GM19467 (cell line): ENCODE measurements at regions not wholly inside any gene's neighbourhood (a gene's known extent, or its start where the extent isn't known, plus 50 kb on each side); places are given as distances from the start of the nearest gene placed in this dataset.
A peak's percentile ranks its signal among the peaks of the same experiment; 100 is the strongest.
"Not testable (repeated sequence)": the region's sequence is repeated elsewhere in the genome, so short reads cannot be mapped to it uniquely, and the experiment has no call there.

Experiments used
- ATAC-seq: cut with Tn5 transposase; IDR thresholded peaks from one replicate; pipeline ENCODE4 v1.9.1; 2021; ENCODE audit warnings: mild to moderate bottlenecking, moderate library complexity; ENCODE audit not compliant: unreplicated experiment

- no peak for ATAC-seq
Measured at GRCh38 chr2:183456177-183456576, 331.9 kb downstream of the NUP35 start.

GRCh38 chr2:183458460-183458859 is 334.2 kb downstream of the NUP35 start:
- ATAC-seq: no peak

- ATAC-seq: no peak
Measured at GRCh38 chr2:183459466-183459865, 335.2 kb downstream of the NUP35 start.

GRCh38 chr2:183463821-183464220 is 339.6 kb downstream of the NUP35 start:
- no peak for ATAC-seq

GRCh38 chr2:183465048-183465447 is 340.8 kb downstream of the NUP35 start:
- no peak for ATAC-seq

- no peak for ATAC-seq
Measured at GRCh38 chr2:183474912-183475695, 350.9 kb downstream of the NUP35 start.

GRCh38 chr2:183476490-183476889 is 352.2 kb downstream of the NUP35 start:
- no peak for ATAC-seq

GRCh38 chr2:183477296-183477695 is 353.1 kb downstream of the NUP35 start:
- no peak for ATAC-seq

- ATAC-seq: not testable (repeated sequence)
Measured at GRCh38 chr2:183478941-183479595, 354.8 kb downstream of the NUP35 start.

- ATAC-seq: no peak
Measured at GRCh38 chr2:183487326-183487725, 363.1 kb downstream of the NUP35 start.

- ATAC-seq: no peak
Measured at GRCh38 chr2:183488421-183488820, 364.2 kb downstream of the NUP35 start.

- no peak for ATAC-seq
Measured at GRCh38 chr2:183490489-183490888, 366.2 kb downstream of the NUP35 start.

- no peak for ATAC-seq
Measured at GRCh38 chr2:183490914-183491313, 366.7 kb downstream of the NUP35 start.

GRCh38 chr2:183493040-183493439 is 368.8 kb downstream of the NUP35 start:
- no peak for ATAC-seq

- no peak for ATAC-seq
Measured at GRCh38 chr2:183495079-183495478, 370.8 kb downstream of the NUP35 start.

GRCh38 chr2:183495589-183496267 is 371.5 kb downstream of the NUP35 start:
- ATAC-seq: peak; percentile 98

- no peak for ATAC-seq
Measured at GRCh38 chr2:183497861-183498260, 373.6 kb downstream of the NUP35 start.

- ATAC-seq: peak; percentile 92
Measured at GRCh38 chr2:183505911-183506310, 381.7 kb downstream of the NUP35 start.

- no peak for ATAC-seq
Measured at GRCh38 chr2:183511154-183511553, 386.9 kb downstream of the NUP35 start.

- ATAC-seq: no peak
Measured at GRCh38 chr2:183519371-183520056, 395.3 kb downstream of the NUP35 start.

GRCh38 chr2:183521911-183522310 is 397.7 kb downstream of the NUP35 start:
- ATAC-seq: no peak
